Duodenal mucosa (tissue), 2 donors: ENCODE measurements at regions not wholly inside any gene's neighbourhood (a gene's known extent, or its start where the extent isn't known, plus 50 kb on each side); places are given as distances from the start of the nearest gene placed in this dataset.

Experiments
- H3K27ac ChIP-seq: one replicate; pipeline ENCODE4 v1.7.0; 2013; ENCODE audit warnings: low read depth, low read length
- H3K27me3 ChIP-seq, 2 donors: one replicate each; pipeline ENCODE4 v1.7.0; 2013; ENCODE audit warnings: low read length in 2 of 2, control low read depth in 1 of 2; ENCODE audit not compliant: insufficient read depth in 2 of 2, control insufficient read depth in 1 of 2
- H3K36me3 ChIP-seq, 2 donors: one replicate each; pipeline ENCODE4 v1.7.0; 2013; ENCODE audit warnings: low read length in 2 of 2, control low read depth in 1 of 2; ENCODE audit not compliant: insufficient read depth in 2 of 2, control insufficient read depth in 1 of 2
- H3K4me1 ChIP-seq, 2 donors: one replicate each; pipeline ENCODE4 v1.7.0; 2013; ENCODE audit warnings: low read length in 2 of 2, control low read depth in 1 of 2; ENCODE audit not compliant: insufficient read depth in 2 of 2, control insufficient read depth in 1 of 2
- H3K4me3 ChIP-seq, 2 donors: one replicate each; pipeline ENCODE4 v1.7.0; 2013; ENCODE audit warnings: low read length in 2 of 2, low read depth in 1 of 2
- H3K9ac ChIP-seq, 2 donors: one replicate each; pipeline ENCODE4 v1.7.0; 2013; ENCODE audit warnings: low read length in 2 of 2, low read depth in 1 of 2
- H3K9me3 ChIP-seq, 2 donors: one replicate each; pipeline ENCODE4 v1.7.0; 2013; ENCODE audit warnings: low read length in 2 of 2, control low read depth in 1 of 2; ENCODE audit not compliant: control insufficient read depth in 1 of 2

DNA sequence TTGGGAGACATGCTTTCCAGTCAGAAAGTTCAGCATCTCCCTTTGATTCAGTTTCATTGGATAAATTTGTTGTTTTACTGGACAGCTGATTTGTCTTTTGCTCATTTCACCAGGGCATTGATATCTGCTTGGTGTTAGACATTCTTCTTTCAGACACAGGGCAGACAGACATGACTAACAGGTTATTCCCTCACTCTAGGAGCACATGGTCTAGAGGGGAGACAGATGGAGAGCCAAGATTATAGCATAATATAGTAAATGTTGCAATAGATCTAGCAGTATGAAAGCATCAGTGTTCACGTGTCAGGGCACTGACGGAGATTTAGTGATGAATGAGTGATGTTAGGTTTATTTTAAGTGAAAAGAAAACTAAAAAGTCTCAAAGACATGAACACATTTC is 187.0 kb upstream of the CYRIA start:
- H3K27ac ChIP-seq: no peak overlapping the region
- H3K4me3 ChIP-seq: no peak overlapping the region
- H3K36me3 ChIP-seq: no peaks in the 10 kb centered on the region
- no peaks in the 10 kb centered on the region for H3K4me1 ChIP-seq
- no peak overlapping the region for H3K9ac ChIP-seq
- no peaks in the 10 kb centered on the region for H3K9me3 ChIP-seq
- no peaks in the 10 kb centered on the region for H3K27me3 ChIP-seq

DNA sequence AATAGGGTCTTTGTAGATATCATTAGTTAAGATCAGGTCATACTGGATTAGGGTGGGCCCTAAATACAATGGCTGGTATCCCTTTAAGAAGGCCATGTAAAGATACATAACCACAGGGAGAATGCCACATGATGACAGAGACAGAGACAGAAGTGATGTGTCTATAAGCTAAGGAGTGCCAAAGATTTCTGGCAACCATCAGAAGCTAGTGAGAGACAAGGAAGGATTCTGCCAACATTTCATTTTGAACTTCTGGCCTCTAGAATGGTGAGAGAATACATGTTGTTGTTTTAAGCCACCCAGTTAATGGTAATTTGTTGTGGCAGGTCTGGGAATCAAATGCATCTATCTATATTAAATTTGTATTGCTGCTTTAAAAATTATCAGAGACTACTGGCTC is 185.5 kb upstream of the CYRIA start:
- Histone ChIP-seq H3K27ac (no peak overlapping the region), H3K9ac (no peak overlapping the region), H3K4me1 (no peaks in the 10 kb centered on the region), H3K4me3 (no peak overlapping the region), H3K36me3 (no peaks in the 10 kb centered on the region), H3K9me3 (no peaks in the 10 kb centered on the region), H3K27me3 (no peaks in the 10 kb centered on the region)

DNA sequence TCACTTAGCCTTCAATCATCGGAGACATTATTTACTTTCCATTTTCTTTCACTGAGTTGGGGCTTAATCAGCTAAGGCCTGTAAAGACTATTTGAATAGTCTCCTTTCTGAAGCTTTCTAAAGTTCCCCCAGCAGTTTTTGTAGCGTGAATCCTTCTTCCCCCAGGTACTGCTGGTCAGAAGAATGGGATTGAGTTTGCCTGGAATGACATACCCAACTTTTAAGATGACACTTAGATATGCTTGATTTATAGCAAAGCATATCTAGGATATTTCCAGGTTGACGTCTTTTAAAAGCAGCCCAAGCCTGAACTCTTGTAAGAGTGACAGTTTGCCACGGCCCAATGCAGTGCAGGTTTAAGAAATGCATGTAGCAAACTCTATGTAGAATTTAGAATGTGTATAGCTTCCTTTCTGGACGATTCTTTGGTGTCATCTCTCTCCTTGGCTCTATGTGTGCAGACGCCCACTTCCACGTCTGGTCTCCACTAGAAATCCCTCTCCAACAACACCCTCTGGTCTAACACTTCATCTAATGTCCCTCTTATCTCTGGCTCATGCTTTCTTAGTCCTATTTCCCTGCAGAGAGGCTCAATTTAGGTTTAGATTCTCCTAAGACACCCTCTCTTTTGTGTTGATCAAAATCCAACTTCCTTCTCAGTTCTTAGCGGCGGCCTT is 175.0 kb upstream of the CYRIA start:
- no peak overlapping the region for H3K27ac ChIP-seq
- no peaks in the 10 kb centered on the region for H3K27me3 ChIP-seq
- no peaks in the 10 kb centered on the region for H3K4me1 ChIP-seq
- no peak overlapping the region for H3K9ac ChIP-seq
- no peak overlapping the region for H3K4me3 ChIP-seq
- H3K9me3 ChIP-seq: no peaks in the 10 kb centered on the region
- no peaks in the 10 kb centered on the region for H3K36me3 ChIP-seq

DNA sequence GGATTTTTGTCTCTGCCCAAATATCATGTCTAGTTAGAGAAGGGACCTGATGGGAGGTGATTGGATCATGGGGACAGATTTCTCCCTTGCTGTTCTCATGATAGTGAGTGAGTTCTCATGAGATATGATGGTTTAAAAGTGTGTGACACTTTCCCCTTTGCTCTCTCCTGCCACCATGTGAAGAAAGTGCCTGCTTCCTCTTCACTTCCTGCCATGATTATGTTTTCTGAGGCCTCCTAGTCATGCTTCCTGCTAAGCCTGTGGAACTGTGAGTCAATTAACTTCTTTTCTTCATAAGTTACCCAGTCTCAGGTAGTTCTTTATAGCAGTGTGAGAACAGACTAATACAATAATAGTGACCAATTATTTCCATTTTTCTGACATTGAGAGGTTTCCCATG is 167.3 kb upstream of the CYRIA start:
- Histone ChIP-seq H3K36me3 (no peaks in the 10 kb centered on the region), H3K4me3 (no peak overlapping the region), H3K4me1 (no peaks in the 10 kb centered on the region), H3K9me3 (no peaks in the 10 kb centered on the region), H3K27ac (no peak overlapping the region), H3K27me3 (no peaks in the 10 kb centered on the region), H3K9ac (no peak overlapping the region)

DNA sequence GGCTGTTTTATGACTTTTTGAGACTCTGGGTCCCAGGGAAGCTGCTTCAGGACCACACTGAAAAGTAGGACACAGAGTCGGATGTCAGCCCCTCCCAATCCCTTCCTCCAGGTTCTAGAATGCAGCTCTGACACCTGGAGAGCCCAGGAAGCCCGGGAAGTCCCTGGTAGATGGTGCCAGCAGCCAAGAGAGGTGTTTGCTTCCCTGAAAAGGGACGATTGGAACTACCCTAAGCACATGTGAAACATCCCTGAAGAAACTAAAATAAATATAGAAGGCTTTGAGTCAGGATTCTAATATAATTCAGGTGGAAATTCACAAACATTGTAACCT is 163.2 kb upstream of the CYRIA start:
- Histone ChIP-seq H3K27ac (no peak overlapping the region), H3K36me3 (no peaks in the 10 kb centered on the region), H3K9ac (no peak overlapping the region), H3K27me3 (no peaks in the 10 kb centered on the region), H3K4me3 (no peak overlapping the region), H3K9me3 (no peaks in the 10 kb centered on the region), H3K4me1 (no peaks in the 10 kb centered on the region)

DNA sequence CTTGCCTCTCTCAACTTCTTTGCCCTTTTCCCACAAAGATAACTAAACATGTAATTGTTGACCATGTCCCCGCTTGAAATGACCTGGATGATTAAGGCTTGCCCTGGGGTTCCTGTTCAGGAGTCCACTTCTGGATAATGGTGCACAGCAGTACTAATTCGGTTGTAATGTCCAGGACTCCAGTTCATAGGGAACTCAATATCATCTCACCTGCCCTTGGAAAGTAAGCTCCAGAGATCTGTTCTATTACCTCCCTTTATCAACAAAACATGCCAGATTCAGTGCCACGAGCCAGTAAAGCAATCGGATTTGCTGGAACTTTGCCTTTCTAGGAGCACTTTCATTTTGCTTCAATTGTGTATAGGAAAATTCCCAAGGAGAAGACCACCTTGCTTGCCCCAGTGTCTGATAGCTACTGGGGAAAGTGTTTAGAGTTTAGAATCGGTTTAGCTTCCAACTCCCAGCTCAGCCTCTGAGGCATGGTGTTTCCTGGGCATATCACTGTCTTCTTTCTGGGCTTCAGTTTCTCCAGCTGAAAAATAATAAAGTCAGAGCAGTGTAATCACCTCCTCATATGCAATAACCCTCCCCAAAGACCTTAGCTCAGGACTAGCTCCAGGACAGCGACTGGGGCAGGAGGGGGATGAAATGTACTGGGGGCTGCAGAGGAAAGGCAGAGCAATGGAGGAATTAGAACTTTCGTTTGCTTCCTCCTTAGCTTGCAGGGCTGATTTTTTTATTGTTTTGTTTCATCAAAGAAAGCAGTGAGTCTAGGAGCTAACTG is 162.6 kb upstream of the CYRIA start:
- Histone ChIP-seq H3K4me3 (no peak overlapping the region), H3K4me1 (no peaks in the 10 kb centered on the region), H3K27me3 (no peaks in the 10 kb centered on the region), H3K27ac (no peak overlapping the region), H3K9me3 (no peaks in the 10 kb centered on the region), H3K36me3 (no peaks in the 10 kb centered on the region), H3K9ac (no peak overlapping the region)

DNA sequence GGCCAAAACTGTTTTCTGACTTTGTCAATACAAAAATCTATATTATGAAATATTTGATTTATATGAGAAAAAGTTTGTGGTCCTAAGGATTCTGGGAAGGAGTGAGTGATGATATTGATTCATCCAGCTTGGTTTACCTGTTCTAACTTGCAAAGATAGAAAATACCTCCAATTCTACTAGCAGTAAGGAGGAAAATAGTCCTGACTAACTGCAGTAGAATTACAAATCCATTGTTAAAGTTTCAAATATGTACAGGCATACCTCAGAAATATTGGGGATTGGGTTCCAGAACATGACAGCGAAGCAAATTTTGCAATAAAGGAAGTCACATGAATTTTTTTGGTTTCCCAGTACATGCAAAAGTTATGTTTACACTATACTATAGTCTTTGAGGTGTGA is 158.8 kb upstream of the CYRIA start:
- Histone ChIP-seq H3K4me1 (no peaks in the 10 kb centered on the region), H3K9me3 (no peaks in the 10 kb centered on the region), H3K27ac (no peak overlapping the region), H3K36me3 (no peaks in the 10 kb centered on the region), H3K4me3 (no peak overlapping the region), H3K27me3 (no peaks in the 10 kb centered on the region), H3K9ac (no peak overlapping the region)

DNA sequence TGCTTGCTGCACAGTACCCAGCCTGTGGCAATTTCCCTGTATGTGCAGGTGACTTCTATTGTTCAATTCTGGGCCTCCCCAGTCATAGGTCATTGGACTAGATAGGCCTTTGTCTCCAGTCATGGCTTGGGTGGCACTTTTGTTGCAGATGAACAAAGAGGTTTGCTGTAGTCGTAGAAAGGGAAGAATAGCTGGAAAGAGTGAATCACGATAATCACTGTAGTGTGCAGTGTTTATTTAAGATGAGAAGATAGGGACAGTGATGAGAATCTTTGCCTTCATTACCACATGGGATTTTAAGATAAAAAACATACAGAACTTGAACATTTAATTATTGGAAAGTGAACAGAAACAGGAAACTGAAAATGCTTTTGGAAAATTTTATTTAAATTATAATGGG is 156.1 kb upstream of the CYRIA start:
- Histone ChIP-seq H3K27me3 (no peaks in the 10 kb centered on the region), H3K27ac (no peak overlapping the region), H3K4me3 (no peak overlapping the region), H3K9me3 (no peaks in the 10 kb centered on the region), H3K4me1 (no peaks in the 10 kb centered on the region), H3K36me3 (no peaks in the 10 kb centered on the region), H3K9ac (no peak overlapping the region)

DNA sequence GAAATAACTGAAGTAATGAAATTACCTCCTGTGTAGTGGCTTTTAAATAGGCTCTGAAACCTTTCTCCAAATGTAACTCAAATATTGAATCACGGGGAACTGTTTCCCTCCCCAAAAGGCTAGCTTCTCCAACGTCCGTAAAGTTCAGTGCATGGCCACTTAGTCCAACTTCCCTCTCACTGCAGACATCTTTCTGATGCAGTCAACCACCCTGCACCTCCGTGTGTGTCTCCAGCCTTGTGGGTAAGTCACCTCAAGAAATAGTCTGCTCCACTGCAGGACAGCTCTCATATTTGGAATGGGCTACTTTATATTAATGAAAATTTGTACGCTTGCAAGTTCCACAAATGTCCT is 152.5 kb upstream of the CYRIA start:
- H3K9ac ChIP-seq: no peak overlapping the region
- no peaks in the 10 kb centered on the region for H3K27me3 ChIP-seq
- H3K4me3 ChIP-seq: no peak overlapping the region
- no peak overlapping the region for H3K27ac ChIP-seq
- no peaks in the 10 kb centered on the region for H3K4me1 ChIP-seq
- no peaks in the 10 kb centered on the region for H3K9me3 ChIP-seq
- H3K36me3 ChIP-seq: no peaks in the 10 kb centered on the region

DNA sequence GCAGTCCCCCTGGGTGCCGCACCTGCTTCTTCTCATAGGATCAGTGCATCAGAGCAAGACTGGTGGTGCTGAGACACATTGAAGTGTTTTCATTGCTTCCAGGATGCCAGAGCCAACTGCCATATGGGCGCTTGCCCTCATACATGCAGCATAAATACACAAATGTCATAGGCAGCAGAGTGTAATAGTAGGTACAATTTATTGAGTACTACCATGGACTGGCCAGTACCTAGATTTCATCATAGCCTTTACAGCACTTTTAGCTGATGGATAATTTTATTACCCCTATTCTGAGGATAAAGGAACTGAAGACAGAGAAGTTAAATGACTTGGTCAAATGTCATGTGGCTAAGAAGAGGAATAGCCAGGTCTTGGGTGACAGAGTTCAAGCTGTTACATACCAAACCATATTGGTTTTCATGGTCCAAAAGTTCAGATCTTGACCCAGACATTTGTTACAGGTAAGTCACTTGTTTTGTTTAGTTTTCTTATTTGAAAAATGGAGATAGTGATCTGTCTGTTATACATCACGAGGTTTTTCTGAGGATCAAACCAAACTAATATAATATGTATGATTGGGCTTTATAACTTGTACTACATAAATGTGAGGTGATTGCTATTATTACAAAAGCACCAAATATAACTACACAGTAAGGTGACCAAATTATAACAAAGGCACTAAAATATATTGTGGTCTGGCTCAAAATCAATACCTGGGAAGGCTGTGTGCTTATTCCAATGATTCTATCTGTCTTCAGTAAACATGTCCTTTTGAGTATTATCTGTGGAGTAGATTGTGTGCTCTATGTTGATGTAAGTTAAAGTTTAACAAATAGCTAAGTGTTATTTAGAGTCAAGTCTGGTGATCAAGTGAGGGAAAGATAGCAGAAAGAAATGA is 151.9 kb upstream of the CYRIA start:
- H3K27ac ChIP-seq: no peak overlapping the region
- H3K4me3 ChIP-seq: no peak overlapping the region

More for the DNA sequence above, 151.9 kb upstream of the CYRIA start:
- no peaks in the 10 kb centered on the region for H3K36me3 ChIP-seq
- no peaks in the 10 kb centered on the region for H3K27me3 ChIP-seq
- H3K9ac ChIP-seq: no peak overlapping the region
- H3K9me3 ChIP-seq: no peaks in the 10 kb centered on the region
- H3K4me1 ChIP-seq: no peaks in the 10 kb centered on the region
